ENCODE measurements at regions not wholly inside any gene's neighbourhood (a gene's known extent, or its start where the extent isn't known, plus 50 kb on each side); places are given as distances from the start of the nearest gene placed in this dataset.

DNA sequence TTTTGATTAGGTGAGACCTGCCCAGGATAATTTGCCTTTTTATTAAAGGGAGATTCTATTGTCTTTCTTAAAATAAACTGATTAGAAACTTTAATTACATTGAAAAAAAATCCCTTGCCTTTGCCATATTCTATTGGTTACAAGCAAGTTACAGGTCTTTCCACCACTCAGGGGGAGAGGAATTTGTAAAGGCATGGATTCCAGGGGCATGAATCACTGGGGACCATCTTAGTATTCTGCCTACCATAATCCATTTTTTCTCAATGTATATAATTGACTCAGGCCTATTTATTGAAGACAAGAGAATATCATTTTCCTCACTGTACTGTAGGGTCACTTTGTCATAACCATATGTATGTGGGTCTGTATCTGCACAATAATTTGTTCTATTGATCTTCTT, 124.3 kb upstream of the PDE4B start:
- BruUV-seq (replicated peaks) = no TSS peak
- Histone ChIP-seq H3K36me3 (ENCODE audit: control insufficient read depth, insufficient read depth, low read length) (no peaks in the 10 kb centered on the region), H2AFZ (replicated peaks; ENCODE audit: low read length, poor library complexity) (no peak overlapping the region), H3K9me3 (ENCODE audit: control insufficient read depth, insufficient read depth, low read length) (no peaks in the 10 kb centered on the region), H4K20me1 (ENCODE audit: insufficient read depth, low read length) (no peaks in the 10 kb centered on the region), H3K9ac (ENCODE audit: low read depth, low read length) (no peak overlapping the region), H3K4me1 (ENCODE audit: control insufficient read depth, insufficient read depth, low read length) (no peaks in the 10 kb centered on the region), H2AK5ac (ENCODE audit: low read depth, low read length) (no peak overlapping the region), H3K14ac (replicated peaks; ENCODE audit: low read depth, low read length) (no peak overlapping the region), H3K18ac (ENCODE audit: low read depth, low read length) (no peak overlapping the region), H4K8ac (ENCODE audit: low read depth in 2 of 2, low read length in 2 of 2) (no peak overlapping the region), H3K4me2 (ENCODE audit: low read depth, low read length) (no peak overlapping the region), H3K4me3 (ENCODE audit: insufficient read depth, low read depth, low read length) (no peak overlapping the region), H3K23ac (ENCODE audit: low read depth, low read length) (no peak overlapping the region), H3K9me1 (ENCODE audit: insufficient read depth, low read length) (no peaks in the 10 kb centered on the region), H3K56ac (ENCODE audit: extremely low read depth, insufficient read depth, low read length) (no peak overlapping the region), H2BK120ac (ENCODE audit: low read depth, low read length) (no peak overlapping the region), H3K4ac (ENCODE audit: low read depth, low read length) (no peak overlapping the region), H4K91ac (ENCODE audit: insufficient read depth, low read depth, low read length) (no peak overlapping the region), H2BK15ac (ENCODE audit: low read depth, low read length) (no peak overlapping the region), H3K27me3 (ENCODE audit: control insufficient read depth, insufficient read depth, low read length) (no peaks in the 10 kb centered on the region), H2BK5ac (ENCODE audit: low read depth, low read length, poor library complexity, severe bottlenecking) (no peak overlapping the region), H3K27ac (ENCODE audit: insufficient read depth, low read length) (no peak overlapping the region), H3K79me1 (ENCODE audit: low read depth in 1 of 2, low read length in 2 of 2) (no peaks in the 10 kb centered on the region), H4K5ac (ENCODE audit: low read depth, low read length) (no peak overlapping the region), H2BK20ac (ENCODE audit: low read depth, low read length) (no peak overlapping the region), H2AK9ac (replicated peaks; ENCODE audit: low read depth, low read length, poor library complexity) (no peak overlapping the region)
- intact Hi-C loops (cut with micrococcal nuclease) = no loop called here
- ChIA-PET CTCF (no interaction called here), POLR2A (ENCODE audit: unreplicated experiment) (no interaction called here)
- no peak for ATAC-seq (ENCODE audit: low read depth)
- dilution Hi-C loops (cut with HindIII; ENCODE audit: low sequenced_read_pairs, unreplicated experiment) = no loop called here
- in situ Hi-C loops (cut with MboI; ENCODE audit: low sequenced_read_pairs) = no loop called here
- no peak for DNase-seq
- TF ChIP-seq FOS (IDR thresholded peaks at IDR 0.05; ENCODE audit: low read depth, low read length) (no peak), RCOR1 (IDR thresholded peaks at IDR 0.05; ENCODE audit: insufficient replicate concordance, low read length) (no peak), CEBPB (IDR thresholded peaks at IDR 0.05; ENCODE audit: low read depth, low read length) (no peak), RAD21 (IDR thresholded peaks at IDR 0.05; ENCODE audit: low read length) (no peak), POLR2A (IDR thresholded peaks at IDR 0.05; ENCODE audit: low read depth, low read length) (no peak), NFE2L2 (IDR thresholded peaks at IDR 0.05; ENCODE audit: low read depth, low read length) (no peak), CHD1 (IDR thresholded peaks at IDR 0.05; ENCODE audit: low read depth, low read length) (no peak), MXI1 (IDR thresholded peaks at IDR 0.05; ENCODE audit: borderline replicate concordance, low read depth, low read length) (no peak), SMC3 (IDR thresholded peaks at IDR 0.05; ENCODE audit: low read depth, low read length) (no peak), MAZ (IDR thresholded peaks at IDR 0.05; ENCODE audit: borderline replicate concordance, low read depth, low read length) (no peak), MAFK (IDR thresholded peaks at IDR 0.05; ENCODE audit: low read depth, low read length) (no peak)
- TF ChIP-seq, protein P1, sequence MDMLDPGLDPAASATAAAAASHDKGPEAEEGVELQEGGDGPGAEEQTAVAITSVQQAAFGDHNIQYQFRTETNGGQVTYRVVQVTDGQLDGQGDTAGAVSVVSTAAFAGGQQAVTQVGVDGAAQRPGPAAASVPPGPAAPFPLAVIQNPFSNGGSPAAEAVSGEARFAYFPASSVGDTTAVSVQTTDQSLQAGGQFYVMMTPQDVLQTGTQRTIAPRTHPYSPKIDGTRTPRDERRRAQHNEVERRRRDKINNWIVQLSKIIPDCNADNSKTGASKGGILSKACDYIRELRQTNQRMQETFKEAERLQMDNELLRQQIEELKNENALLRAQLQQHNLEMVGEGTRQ (IDR thresholded peaks at IDR 0.05; ENCODE audit: low read depth, low read length) = no peak
- TF ChIP-seq, protein P2, sequence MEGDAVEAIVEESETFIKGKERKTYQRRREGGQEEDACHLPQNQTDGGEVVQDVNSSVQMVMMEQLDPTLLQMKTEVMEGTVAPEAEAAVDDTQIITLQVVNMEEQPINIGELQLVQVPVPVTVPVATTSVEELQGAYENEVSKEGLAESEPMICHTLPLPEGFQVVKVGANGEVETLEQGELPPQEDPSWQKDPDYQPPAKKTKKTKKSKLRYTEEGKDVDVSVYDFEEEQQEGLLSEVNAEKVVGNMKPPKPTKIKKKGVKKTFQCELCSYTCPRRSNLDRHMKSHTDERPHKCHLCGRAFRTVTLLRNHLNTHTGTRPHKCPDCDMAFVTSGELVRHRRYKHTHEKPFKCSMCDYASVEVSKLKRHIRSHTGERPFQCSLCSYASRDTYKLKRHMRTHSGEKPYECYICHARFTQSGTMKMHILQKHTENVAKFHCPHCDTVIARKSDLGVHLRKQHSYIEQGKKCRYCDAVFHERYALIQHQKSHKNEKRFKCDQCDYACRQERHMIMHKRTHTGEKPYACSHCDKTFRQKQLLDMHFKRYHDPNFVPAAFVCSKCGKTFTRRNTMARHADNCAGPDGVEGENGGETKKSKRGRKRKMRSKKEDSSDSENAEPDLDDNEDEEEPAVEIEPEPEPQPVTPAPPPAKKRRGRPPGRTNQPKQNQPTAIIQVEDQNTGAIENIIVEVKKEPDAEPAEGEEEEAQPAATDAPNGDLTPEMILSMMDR (conservative IDR thresholded peaks at IDR 0.05; ENCODE audit: low read depth, low read length) = no peak
- TF ChIP-seq, protein P3, sequence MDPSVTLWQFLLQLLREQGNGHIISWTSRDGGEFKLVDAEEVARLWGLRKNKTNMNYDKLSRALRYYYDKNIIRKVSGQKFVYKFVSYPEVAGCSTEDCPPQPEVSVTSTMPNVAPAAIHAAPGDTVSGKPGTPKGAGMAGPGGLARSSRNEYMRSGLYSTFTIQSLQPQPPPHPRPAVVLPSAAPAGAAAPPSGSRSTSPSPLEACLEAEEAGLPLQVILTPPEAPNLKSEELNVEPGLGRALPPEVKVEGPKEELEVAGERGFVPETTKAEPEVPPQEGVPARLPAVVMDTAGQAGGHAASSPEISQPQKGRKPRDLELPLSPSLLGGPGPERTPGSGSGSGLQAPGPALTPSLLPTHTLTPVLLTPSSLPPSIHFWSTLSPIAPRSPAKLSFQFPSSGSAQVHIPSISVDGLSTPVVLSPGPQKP (IDR thresholded peaks at IDR 0.05; ENCODE audit: borderline replicate concordance, low read depth, low read length) = no peak
